Inflammatory macrophage (primary cell): ENCODE measurements at regions not wholly inside any gene's neighbourhood (a gene's known extent, or its start where the extent isn't known, plus 50 kb on each side); places are given as distances from the start of the nearest gene placed in this dataset.

Source experiments
- DNase-seq, 2 donors: peaks; one replicate each; pipeline ENCODE4 v3.0.0-alpha.2; 2020 to 2022

DNA sequence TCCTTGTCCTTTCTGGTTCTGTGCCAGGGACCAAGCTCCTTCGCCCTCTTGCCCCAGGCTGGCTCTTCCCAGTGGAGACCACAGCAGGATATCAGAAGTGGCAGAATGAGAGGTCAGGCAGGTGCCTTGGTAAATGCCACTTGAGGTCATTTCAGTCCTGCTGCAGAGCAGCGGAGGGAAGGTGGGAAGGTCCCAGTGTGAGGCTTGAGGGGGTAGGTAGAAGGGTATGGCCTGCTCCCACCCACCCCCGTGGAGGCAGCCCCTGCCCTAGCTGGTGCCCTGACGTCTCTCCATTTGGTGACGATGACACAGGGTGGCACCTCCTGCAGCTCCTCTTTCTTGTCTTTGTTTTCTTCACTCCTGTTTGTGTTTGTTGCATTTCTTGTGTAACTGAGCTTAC lies 538.8 kb downstream of the TCERG1L start:
- no peak for DNase-seq

- DNase-seq = no peak
Observed at GRCh38 chr10:130773941-130774340, 537.6 kb downstream of the TCERG1L start.

DNA sequence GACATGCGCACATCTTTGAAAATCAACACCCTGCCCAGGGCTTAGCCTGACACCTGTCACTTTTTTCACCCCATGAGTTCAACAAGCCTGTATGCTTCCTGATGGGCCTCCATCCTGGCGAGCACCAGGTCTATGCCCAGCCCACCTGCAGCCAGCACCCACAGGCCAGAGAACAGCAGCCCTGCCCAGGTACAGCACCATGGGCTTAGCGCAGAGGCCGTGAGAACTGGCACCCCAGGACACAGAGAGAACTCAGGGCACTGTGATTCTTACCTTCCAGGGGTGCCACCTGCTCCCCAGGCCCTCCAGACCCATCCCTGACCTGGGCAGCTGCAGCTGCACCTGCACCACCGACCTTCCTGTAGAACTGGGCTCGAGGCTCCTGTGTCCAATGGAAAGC lies 536.6 kb downstream of the TCERG1L start:
- DNase-seq = no peak

DNA sequence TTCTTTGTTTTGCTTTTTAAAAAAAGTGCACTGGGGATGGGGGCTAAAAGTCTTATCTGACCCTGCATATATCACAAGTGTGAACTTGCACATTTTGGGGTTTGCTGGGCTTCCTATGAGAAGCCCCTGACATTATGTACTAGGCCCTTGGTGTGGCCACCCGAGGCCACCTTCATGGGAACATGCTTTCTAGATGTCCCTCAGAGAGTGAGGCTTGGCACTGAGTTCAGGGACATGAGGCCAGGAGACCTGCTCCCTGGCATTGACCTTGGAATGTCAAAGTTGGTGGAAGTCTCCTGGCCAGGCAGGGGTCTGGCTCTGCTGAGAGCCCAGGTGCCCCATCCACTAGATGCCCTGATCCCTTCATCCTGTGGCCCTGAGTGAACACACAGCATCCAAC lies 536.2 kb downstream of the TCERG1L start:
- no peak for DNase-seq

DNA sequence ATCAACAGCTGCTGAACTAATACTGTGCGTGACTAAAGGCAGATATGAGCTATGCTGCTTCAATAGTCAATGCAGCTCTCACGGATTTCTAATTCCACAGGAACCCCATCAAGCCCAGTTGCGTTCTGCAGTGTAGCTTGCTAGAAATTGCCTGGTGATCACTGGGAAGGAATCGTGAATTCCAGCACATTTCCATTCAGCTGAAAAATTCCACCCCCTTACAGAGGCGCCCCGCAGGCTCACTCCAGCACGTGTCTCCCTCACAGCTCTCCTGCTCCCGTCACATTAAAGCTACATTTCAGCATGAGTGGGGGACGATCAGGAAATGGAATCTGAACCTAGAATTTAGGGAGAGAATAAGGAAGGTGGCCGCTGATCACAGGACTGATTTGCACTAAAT lies 534.8 kb downstream of the TCERG1L start:
- DNase-seq = no peak

- no peak for DNase-seq
Observed at GRCh38 chr10:130777507-130778165, 533.9 kb downstream of the TCERG1L start.

- DNase-seq = no peak
Observed at GRCh38 chr10:130778166-130778545, 533.4 kb downstream of the TCERG1L start.

GRCh38 chr10:130780763-130781162 lies 530.8 kb downstream of the TCERG1L start:
- no peak for DNase-seq

DNA sequence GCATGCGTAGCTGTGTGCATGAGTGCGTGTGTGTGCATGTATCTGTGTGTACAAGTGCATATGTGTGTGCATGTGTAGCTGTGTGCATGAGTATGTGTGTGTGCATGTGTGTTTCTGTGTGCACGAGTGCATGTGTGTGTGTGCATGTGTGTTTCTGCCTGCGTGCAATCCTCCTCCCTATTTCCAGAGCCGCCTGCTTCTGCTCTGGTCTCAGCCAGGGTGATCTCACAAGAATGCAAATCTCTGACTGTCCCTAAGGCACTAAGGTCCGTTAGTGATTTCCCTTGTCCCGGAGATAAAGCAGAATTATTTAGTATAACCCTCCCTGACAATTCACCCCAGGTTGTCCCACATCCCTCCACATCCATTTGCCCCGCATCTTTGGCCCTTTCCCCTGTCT lies 530.3 kb downstream of the TCERG1L start:
- no peak for DNase-seq

DNA sequence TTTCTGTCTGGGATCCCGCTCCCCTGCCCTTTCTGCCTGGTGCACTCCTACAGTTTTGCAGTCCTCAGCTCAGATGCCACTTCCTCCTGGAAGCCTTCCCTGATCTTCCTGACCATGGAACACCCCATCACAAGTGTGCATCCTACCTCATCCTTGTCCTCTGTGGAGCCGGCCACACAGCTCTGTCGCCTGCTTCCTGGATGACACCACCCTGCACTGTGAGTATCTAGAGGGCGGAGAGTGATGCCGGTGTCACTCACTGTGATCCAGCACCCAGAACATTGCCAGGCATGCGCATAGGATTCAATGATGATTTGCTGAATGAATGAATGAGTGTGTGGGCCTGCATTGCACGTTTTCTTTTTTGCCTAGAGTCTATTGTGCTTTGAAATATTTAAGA lies 529.9 kb downstream of the TCERG1L start:
- DNase-seq = no peak

GRCh38 chr10:130782467-130782866 lies 529.1 kb downstream of the TCERG1L start:
- DNase-seq = no peak

- DNase-seq = no peak
Observed at GRCh38 chr10:130784326-130784725, 527.2 kb downstream of the TCERG1L start.

GRCh38 chr10:130786365-130786966 lies 525.1 kb downstream of the TCERG1L start:
- no peak for DNase-seq

GRCh38 chr10:130787243-130787642 lies 524.3 kb downstream of the TCERG1L start:
- no peak for DNase-seq

- no peak for DNase-seq
Observed at GRCh38 chr10:130787821-130788220, 523.7 kb downstream of the TCERG1L start.

GRCh38 chr10:130790339-130790738 lies 521.2 kb downstream of the TCERG1L start:
- DNase-seq = no peak

GRCh38 chr10:130792096-130792845 lies 519.2 kb downstream of the TCERG1L start:
- no peak for DNase-seq

DNA sequence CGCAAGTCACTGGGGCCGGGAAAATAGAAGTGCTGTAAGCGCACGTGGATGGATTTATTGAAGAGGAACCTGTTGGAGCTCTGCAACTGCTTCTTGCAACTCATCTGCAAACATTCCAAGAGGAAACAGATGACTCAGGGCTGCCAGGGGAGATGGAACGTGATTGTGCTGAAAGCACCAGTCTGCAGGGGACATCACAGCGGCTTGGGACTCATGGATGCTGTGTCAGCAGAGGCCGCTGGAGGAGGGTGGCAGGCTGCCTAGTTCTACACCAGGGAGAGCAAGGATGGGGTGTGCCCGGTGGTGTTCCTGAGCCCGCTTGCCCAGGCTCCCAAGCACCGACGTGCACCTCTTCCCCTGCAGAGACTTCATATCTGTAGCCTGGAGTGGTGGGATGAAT lies 515.7 kb downstream of the TCERG1L start:
- DNase-seq = no peak

DNA sequence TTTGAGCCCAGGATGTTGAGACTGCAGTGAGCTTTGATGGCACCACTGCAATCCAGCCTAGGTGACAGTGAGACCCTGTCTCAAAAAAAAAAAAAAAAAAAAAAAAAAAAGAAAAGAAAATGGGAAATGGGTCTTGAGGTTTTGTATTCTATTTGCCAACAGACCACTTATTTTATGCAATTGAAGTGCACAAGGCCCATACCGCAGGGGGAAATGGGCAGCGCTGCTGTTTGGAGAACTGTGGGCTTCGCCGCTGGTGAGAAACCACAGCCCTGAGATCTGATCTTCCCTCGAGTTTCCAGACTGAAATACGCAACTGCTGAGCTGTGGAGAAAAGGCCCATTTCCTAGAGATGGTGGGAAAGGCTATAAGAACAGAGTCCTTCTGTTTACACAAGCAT lies 512.0 kb downstream of the TCERG1L start:
- no peak for DNase-seq

DNA sequence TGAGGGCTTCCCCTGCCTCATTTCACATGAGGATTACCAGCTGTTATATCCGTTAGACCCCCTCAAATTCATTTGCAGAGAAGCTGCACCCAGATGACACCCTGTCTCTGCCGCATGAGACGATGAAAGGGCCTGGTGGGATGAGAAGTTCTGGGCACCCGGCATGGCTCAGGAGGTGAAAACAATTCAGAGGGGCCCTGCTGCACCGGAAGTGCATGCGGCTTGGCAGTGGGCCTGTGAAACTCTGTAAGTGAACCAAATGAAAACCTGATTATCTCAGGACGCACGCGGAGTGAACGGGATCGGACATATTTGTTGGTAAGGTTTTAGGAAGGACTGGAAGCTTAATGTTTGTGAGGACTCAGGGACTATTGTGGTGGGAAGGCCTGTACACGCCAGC lies 511.2 kb downstream of the TCERG1L start:
- no peak for DNase-seq

DNA sequence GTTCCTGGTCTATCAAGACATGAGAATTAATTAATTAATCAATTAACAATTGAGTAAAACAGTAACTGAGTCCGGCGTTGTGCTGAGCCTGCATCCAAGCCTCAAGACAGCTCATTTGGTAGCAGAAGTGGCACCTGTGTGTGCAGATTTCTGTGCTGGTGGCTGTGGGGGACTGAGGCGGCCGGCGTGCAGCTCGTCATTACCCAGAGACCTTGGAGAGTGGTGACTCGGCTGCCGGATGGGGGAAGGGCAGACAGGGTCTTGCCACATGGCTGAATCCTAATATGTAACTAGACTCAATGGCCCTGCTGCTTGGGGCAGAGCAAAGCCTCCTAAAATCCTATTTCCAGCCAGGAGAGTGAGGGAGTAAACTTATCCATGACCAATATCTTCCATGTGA lies 510.2 kb downstream of the TCERG1L start:
- no peak for DNase-seq

GRCh38 chr10:130801784-130802183 lies 509.7 kb downstream of the TCERG1L start:
- no peak for DNase-seq

DNA sequence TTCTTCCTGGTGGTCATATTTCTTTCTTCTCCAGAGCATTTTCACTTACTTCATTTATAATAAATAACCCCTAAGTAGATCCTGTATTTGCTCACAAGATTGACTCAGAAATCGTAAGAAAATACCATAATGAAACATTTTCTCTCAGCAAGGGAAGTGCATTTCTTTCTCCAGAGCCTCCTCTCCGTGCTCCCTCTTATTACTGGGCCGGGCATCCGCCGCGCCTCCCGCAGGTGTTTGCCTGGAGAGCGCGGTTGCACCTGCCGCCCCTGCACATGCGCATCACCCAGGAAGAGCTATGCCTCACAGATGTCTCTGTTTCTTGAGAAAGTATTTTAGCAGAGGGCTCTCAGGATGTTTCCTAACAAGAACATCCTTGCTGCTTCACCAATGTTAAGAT lies 509.2 kb downstream of the TCERG1L start:
- DNase-seq = no peak

DNA sequence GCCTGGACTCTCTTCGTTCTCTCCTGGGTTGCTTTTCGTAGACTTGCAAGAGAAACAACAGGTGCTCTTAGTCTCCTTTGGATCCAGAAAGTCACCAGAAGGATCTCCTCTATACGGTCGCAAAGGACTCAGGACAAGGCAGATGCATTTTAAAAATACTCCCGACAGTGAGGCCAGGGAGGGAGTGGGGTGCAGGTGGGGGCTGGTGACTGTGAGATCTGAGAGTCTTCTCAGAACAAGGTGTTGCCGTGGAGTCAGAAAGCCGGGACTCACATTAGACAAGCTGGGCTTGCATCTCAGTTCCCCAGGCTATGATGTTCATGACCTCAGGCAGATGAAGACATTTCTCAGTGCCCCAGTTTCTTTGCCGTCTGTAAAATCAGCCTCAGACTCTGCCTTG lies 507.2 kb downstream of the TCERG1L start:
- no peak for DNase-seq
